Stimulated activated naive CD8-positive, alpha-beta T cell treated with anti-CD3 and anti-CD28 coated beads, Interleukin-15, Interleukin-2, amounts not matched to agents 100 ng/mL and 50 ng/mL, for 24 hours (primary cell): ENCODE measurements at regions not wholly inside any gene's neighbourhood (a gene's known extent, or its start where the extent isn't known, plus 50 kb on each side); places are given as distances from the start of the nearest gene placed in this dataset.
"Not testable (repeated sequence)": the region's sequence is repeated elsewhere in the genome, so short reads cannot be mapped to it uniquely, and the experiment has no call there.

ENCODE experiments used
- H3K27ac Mint-ChIP-seq: one replicate; pipeline ENCODE4 v1.8.0; 2021; ENCODE audit warnings: mild to moderate bottlenecking, mixed read lengths
- H3K27me3 Mint-ChIP-seq: one replicate; pipeline ENCODE4 v1.8.0; 2021; ENCODE audit warnings: mixed read lengths
- H3K36me3 Mint-ChIP-seq: one replicate; pipeline ENCODE4 v1.8.0; 2021; ENCODE audit warnings: low read depth, mixed read lengths
- H3K4me1 Mint-ChIP-seq: one replicate; pipeline ENCODE4 v1.8.0; 2021; ENCODE audit warnings: low read depth, mixed read lengths
- H3K4me3 Mint-ChIP-seq: one replicate; pipeline ENCODE4 v1.8.0; 2021; ENCODE audit warnings: mild to moderate bottlenecking, mixed read lengths
- H3K9me3 Mint-ChIP-seq: one replicate; pipeline ENCODE4 v1.8.0; 2021; ENCODE audit warnings: mixed read lengths

DNA sequence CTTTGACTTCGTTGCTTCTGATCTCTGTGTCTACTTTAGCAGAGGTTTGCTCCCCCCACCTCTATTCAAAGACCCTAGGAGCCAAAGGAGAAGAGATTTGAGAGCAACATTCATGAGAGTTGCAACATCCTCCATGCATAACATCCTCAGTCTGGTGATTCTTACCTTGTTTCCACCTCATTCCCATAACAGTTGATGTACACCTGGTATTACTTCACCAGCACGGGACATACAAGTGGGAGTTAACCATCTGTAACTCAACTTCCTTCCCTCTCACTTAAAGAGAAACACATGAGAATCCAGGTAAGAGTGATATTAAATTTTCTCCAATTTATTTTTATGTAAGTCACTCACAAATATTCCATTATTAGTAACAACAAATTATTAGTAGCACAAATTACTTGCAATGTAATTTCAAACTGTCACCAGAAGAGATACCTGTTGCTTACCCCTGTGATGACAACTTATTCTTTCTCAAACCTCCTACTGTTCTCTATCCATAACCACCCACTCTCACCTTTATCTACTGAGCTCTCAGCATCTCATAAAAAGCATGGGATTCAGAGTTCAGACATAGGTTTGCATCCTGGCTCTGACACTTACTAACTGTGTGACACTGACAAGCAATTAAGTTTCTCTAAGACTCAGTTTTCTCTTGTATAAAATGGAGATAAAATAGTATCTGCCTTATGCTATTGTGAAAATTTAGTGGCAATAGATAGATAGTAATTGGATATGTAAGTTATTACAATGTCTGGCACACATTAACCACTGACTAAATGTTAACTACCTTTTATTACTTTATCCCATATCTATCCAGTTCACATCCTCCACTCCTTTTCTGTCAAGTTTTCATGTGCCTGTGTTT is 184.6 kb upstream of the SRD5A2 start:
- Mint-ChIP-seq H3K27ac (no peak overlapping the region), H3K4me3 (no peak overlapping the region), H3K36me3 (no peaks in the 10 kb centered on the region), H3K27me3 (no peaks in the 10 kb centered on the region), H3K9me3 (peaks cover 3% of the 10 kb centered on the region), H3K4me1 (no peaks in the 10 kb centered on the region)

DNA sequence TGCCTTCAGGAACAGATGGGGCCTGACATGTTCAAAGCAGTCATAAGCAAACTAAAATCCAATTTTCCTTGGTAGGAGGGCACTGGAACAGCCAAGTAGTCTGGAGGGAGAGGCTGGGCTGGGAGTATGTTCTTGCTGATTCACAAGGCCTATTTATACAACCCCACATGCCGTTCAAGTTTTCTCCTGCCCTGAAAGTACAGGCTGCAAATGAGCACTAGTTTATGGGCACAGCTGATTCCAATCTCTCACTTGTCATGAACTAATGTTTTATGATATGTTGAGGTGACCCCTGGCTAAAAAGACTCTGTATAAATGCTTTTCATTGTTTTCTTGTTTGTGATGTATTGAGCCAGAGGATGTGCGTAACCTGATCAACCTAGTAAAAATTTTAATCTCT is 183.4 kb upstream of the SRD5A2 start:
- H3K4me1 Mint-ChIP-seq, result no peaks in the 10 kb centered on the region
- H3K27me3 Mint-ChIP-seq, result no peaks in the 10 kb centered on the region
- no peak overlapping the region for H3K27ac Mint-ChIP-seq
- H3K9me3 Mint-ChIP-seq, result peaks cover 3% of the 10 kb centered on the region
- no peak overlapping the region for H3K4me3 Mint-ChIP-seq
- H3K36me3 Mint-ChIP-seq, result no peaks in the 10 kb centered on the region

- Mint-ChIP-seq H3K27ac (no peak overlapping the region), H3K9me3 (peaks cover 3% of the 10 kb centered on the region), H3K27me3 (no peaks in the 10 kb centered on the region), H3K36me3 (no peaks in the 10 kb centered on the region), H3K4me1 (no peaks in the 10 kb centered on the region), H3K4me3 (no peak overlapping the region)
Measured at GRCh38 chr2:31762085-31762484, 181.3 kb upstream of the SRD5A2 start.

- not testable (repeated sequence) for H3K36me3 Mint-ChIP-seq, H3K27ac Mint-ChIP-seq, H3K27me3 Mint-ChIP-seq, H3K4me3 Mint-ChIP-seq, H3K9me3 Mint-ChIP-seq, H3K4me1 Mint-ChIP-seq
Measured at GRCh38 chr2:31757351-31757750, 176.6 kb upstream of the SRD5A2 start.

DNA sequence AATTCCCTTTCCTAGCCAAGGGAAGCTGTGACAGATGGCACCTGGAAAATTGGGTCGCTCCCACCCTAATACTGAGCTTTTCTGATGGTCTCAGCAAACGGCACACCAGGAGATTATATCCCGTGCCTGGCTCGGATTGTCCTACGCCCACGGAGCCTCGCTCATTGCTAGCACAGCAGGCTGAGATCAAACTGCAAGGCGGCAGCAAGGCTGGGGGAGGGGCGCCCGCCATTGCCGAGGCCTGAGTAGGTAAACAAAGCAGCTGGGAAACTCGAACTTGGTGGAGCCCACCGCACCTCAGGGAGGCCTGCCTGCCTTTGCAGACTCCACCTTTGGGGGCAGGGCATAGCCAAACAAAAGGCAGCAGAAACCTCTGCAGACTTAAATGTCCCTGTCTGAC is 168.0 kb upstream of the SRD5A2 start:
- H3K27ac Mint-ChIP-seq, H3K4me3 Mint-ChIP-seq, H3K27me3 Mint-ChIP-seq, H3K36me3 Mint-ChIP-seq, H3K4me1 Mint-ChIP-seq: not testable (repeated sequence)
- H3K9me3 Mint-ChIP-seq, result peaks cover 12% of the 10 kb centered on the region

- Mint-ChIP-seq H3K4me1 (no peaks in the 10 kb centered on the region), H3K27me3 (peaks cover 4% of the 10 kb centered on the region), H3K4me3 (no peak overlapping the region), H3K27ac (no peak overlapping the region), H3K36me3 (no peaks in the 10 kb centered on the region), H3K9me3 (peaks cover 8% of the 10 kb centered on the region)
Measured at GRCh38 chr2:31748041-31748440, 167.3 kb upstream of the SRD5A2 start.

DNA sequence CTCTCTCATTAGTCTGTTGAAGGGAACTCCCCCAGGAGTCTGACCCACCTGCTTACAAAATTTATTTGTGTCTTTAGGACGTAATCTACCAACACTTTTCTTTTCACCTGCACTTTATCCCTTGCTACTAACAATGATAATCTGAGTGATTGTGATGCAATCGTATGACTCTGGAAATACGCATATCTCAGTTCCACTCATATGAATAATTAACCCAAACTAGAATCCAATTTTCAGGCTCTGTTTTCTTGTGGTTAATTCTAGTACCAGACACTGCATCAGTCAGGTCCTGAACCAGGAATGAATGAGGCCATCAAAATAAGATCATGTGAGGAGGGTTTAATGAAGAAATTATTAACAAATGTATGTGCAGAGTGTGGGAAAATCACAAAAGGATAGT is 158.4 kb upstream of the SRD5A2 start:
- H3K27me3 Mint-ChIP-seq, result no peaks in the 10 kb centered on the region

DNA sequence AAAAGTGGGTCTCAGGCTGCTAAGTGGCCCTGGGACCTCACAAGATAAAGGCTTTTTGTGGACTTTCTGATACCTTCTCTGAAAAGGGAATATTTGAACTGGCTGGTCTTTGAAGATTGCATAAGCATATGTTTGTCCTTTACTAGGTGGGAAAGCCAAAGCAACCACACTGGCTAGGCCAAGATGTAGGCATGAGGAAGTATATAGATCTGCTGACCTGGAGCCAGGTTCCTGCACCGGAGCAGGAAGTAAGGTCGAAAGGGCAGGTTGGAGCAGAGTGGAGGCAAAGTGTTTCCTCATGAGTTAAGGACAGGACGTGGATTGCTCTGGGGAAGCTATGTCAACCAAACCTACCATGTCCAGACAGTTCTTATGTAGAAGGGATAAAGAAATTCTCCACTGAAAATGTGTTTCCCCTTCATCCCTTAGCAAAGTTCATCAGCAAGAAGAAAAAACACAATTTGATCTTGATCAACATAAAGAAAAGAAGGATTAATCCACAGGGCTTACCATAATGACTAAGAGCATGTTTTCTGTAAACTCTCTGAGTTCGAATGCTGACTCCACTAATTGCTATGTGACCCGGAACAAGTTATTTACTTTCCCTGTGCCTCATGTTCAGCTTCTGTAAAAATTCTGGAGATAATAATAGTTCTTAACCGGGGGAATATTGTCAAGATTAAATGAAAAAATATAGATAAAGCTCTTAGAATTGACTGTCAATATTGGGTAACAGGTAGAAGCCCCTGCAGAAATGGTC is 156.1 kb upstream of the SRD5A2 start:
- Mint-ChIP-seq H3K9me3 (peaks cover 8% of the 10 kb centered on the region), H3K36me3 (no peaks in the 10 kb centered on the region), H3K4me3 (no peak overlapping the region), H3K27ac (no peak overlapping the region), H3K4me1 (no peaks in the 10 kb centered on the region), H3K27me3 (peaks cover 7% of the 10 kb centered on the region)

More for the DNA sequence above, 158.4 kb upstream of the SRD5A2 start:
- Mint-ChIP-seq H3K36me3 (no peaks in the 10 kb centered on the region), H3K4me3 (no peak overlapping the region), H3K4me1 (no peaks in the 10 kb centered on the region), H3K9me3 (no peaks in the 10 kb centered on the region), H3K27ac (no peak overlapping the region)

GRCh38 chr2:31735716-31736115 is 155.0 kb upstream of the SRD5A2 start:
- Mint-ChIP-seq H3K27me3 (peaks cover 7% of the 10 kb centered on the region), H3K9me3 (peaks cover 8% of the 10 kb centered on the region), H3K36me3 (no peaks in the 10 kb centered on the region), H3K4me3 (no peak overlapping the region), H3K4me1 (no peaks in the 10 kb centered on the region), H3K27ac (no peak overlapping the region)

DNA sequence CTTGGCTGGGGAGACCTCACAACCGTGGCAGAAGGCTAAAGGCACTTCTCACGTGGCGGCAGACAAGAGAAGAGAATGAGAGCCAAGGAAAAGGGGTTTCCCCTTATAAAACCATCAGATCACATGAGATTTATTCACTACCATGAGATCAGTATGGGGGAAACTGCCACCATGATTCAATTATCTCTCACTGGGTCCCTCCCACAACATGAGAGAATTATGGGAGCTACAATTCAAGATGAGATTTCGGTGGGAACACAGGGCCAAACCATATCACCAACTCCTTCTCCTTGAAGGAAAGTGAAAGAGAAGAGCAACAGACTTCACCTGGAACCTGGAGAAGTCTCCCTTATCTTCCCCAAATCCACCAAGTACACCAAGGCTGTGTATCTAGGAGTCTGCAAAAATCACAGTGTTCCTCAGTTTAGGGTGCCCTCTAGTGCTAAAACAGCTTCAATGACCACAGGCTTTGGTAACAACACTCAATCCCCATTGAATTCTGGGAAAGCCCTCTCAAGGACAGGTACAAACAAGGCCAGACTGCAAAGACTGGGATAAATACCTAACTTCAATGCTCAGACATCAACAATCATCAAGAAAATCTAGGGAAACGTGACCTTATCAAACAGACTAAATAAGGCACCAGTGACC is 148.8 kb upstream of the SRD5A2 start:
- H3K27me3 Mint-ChIP-seq, result peaks cover 11% of the 10 kb centered on the region
- peaks cover 9% of the 10 kb centered on the region for H3K9me3 Mint-ChIP-seq
- H3K4me1 Mint-ChIP-seq, result no peaks in the 10 kb centered on the region
- H3K27ac Mint-ChIP-seq, result no peak overlapping the region
- H3K36me3 Mint-ChIP-seq, result no peaks in the 10 kb centered on the region
- H3K4me3 Mint-ChIP-seq, result no peak overlapping the region

- Mint-ChIP-seq H3K9me3 (peaks cover 13% of the 10 kb centered on the region), H3K4me1 (no peaks in the 10 kb centered on the region), H3K4me3 (no peak overlapping the region)
Measured at GRCh38 chr2:31729065-31729439, 148.3 kb upstream of the SRD5A2 start.

DNA sequence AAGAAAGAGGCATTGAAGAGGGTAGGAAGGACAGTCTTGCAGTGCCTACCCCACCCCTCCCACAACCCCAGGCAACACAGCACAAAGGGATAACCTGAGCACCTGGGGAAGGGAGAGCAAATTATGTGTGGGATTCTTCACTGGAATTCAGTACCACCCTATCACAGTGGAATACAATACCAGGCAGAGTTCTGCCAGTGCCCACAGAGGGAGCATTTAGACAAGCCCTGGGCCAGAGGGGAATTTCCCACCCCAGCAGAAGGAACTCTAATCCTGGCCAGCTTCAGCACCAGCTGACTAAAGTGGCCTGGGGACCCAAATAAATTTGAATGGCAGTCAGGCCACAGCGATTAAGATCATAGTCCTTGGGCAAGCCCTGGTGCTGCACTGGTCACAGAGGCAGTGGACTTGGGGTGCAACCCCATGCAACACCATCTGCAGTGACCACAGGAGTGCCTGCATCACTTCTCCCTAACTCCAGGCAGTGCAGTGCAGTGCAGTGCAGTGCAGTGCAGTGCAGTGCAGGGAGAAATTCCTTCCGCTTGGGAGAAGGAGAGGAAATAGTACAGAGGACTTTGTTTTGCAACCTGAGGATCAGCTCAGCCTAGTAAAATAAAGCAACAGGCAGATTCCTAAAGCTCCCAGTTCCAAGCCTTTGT is 147.8 kb upstream of the SRD5A2 start:
- Mint-ChIP-seq H3K4me1 (no peaks in the 10 kb centered on the region), H3K9me3 (peaks cover 13% of the 10 kb centered on the region), H3K27me3 (peaks cover 11% of the 10 kb centered on the region), H3K36me3 (no peaks in the 10 kb centered on the region), H3K27ac (no peak overlapping the region), H3K4me3 (no peak overlapping the region)

More at GRCh38 chr2:31729065-31729439, 148.3 kb upstream of the SRD5A2 start:
- H3K36me3 Mint-ChIP-seq, result no peaks in the 10 kb centered on the region
- H3K27ac Mint-ChIP-seq, result no peak overlapping the region
- peaks cover 11% of the 10 kb centered on the region for H3K27me3 Mint-ChIP-seq

GRCh38 chr2:31726457-31726856 is 145.7 kb upstream of the SRD5A2 start:
- no peaks in the 10 kb centered on the region for H3K4me1 Mint-ChIP-seq
- H3K27me3 Mint-ChIP-seq, result peaks cover 3% of the 10 kb centered on the region
- no peak overlapping the region for H3K4me3 Mint-ChIP-seq
- peaks cover 5% of the 10 kb centered on the region for H3K9me3 Mint-ChIP-seq
- no peaks in the 10 kb centered on the region for H3K36me3 Mint-ChIP-seq
- no peak overlapping the region for H3K27ac Mint-ChIP-seq

- H3K4me3 Mint-ChIP-seq, result no peak overlapping the region
- H3K4me1 Mint-ChIP-seq, result no peaks in the 10 kb centered on the region
- H3K36me3 Mint-ChIP-seq, result no peaks in the 10 kb centered on the region
- peaks cover 2% of the 10 kb centered on the region for H3K27me3 Mint-ChIP-seq
- no peak overlapping the region for H3K27ac Mint-ChIP-seq
- H3K9me3 Mint-ChIP-seq, result peaks cover 5% of the 10 kb centered on the region
Measured at GRCh38 chr2:31725444-31725843, 144.7 kb upstream of the SRD5A2 start.

GRCh38 chr2:31711737-31712136 is 131.0 kb upstream of the SRD5A2 start:
- H3K4me1 Mint-ChIP-seq, result no peaks in the 10 kb centered on the region
- peaks cover 14% of the 10 kb centered on the region for H3K27me3 Mint-ChIP-seq
- H3K9me3 Mint-ChIP-seq, result peaks cover 6% of the 10 kb centered on the region
- H3K36me3 Mint-ChIP-seq, result no peaks in the 10 kb centered on the region
- H3K27ac Mint-ChIP-seq, result no peak overlapping the region
- no peak overlapping the region for H3K4me3 Mint-ChIP-seq
